ENCODE measurements at regions not wholly inside any gene's neighbourhood (a gene's known extent, or its start where the extent isn't known, plus 50 kb on each side); places are given as distances from the start of the nearest gene placed in this dataset.

DNA sequence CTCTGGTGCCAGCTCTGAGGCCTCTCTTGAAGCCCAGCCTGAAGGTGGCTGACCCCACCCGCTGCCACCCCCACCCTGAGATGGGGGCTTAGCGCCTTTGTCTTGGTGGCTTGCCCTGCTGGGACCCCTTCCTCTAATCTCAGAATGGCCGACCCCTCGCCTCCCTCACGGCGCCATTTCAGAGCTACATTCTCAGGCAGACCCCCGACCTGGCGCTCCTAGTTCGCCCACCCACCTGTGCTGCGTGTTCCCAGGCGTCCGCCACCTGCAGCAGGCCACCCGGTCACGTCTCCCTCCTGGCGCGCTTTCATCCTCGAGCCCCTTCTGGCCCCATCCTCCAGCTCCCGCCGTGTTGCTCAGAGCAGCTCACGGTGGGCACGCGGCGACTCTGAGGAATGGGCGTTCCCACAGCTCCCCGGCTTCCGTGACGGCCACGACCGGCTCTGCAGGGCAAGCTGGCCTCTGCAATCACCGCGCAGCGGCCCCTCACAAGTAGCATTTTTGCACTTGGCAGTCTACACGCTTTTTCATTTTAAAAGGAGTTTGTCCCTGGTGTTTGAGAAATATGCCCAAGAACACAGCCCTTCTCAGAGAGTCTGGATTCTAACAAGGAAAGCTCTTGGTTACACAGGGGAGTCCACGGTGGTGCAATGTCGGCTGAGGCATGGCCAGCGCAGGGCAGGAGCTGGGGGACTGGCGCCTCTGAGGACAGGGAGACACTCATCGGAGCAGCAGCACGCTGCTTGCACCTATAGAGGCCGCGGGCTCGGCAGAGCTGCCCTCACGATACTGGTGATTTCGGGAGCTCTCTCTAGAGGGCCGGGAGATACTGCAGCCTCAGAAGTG lies 105.7 kb upstream of the C14orf180 start:
- no peaks in the 10 kb centered on the region for H3K9me3 Mint-ChIP-seq (ENCODE audit: insufficient read depth)
- H3K4me2 ChIP-seq (replicated peaks; ENCODE audit: low read depth, low read length, poor library complexity, severe bottlenecking), result no peak overlapping the region
- no peak overlapping the region for H3K27ac ChIP-seq (ENCODE audit: low read length in 2 of 2)
- ChIA-PET CTCF (no interaction called here), POLR2A (no interaction called here)
- no peak overlapping the region for H3K9ac ChIP-seq (ENCODE audit: low read length)
- peaks cover 0 to 5% (median 0%) of the 10 kb centered on the region in 3 donors for H3K9me3 ChIP-seq (ENCODE audit: control extremely low read depth in 1 of 3, control insufficient read depth in 2 of 3, insufficient read depth in 1 of 3, low read length in 2 of 3)
- DNase-seq, result no peak
- no peaks in the 10 kb centered on the region for H3K4me1 ChIP-seq (ENCODE audit: control insufficient read depth in 2 of 2, insufficient read depth in 2 of 2, low read length in 2 of 2)
- H2AFZ ChIP-seq (ENCODE audit: insufficient read depth, low read depth, low read length, poor library complexity, severe bottlenecking), result no peak overlapping the region
- TF ChIP-seq CTCF (IDR thresholded peaks at IDR 0.05) (no peak), EZH2 (IDR thresholded peaks at IDR 0.05; ENCODE audit: borderline replicate concordance, insufficient read depth, low read depth, low read length, poor library complexity, severe bottlenecking) (no peak)
- no peaks in the 10 kb centered on the region for H3K79me2 ChIP-seq (ENCODE audit: control insufficient read depth, insufficient read depth, low read length)
- no peaks in the 10 kb centered on the region for H3K4me1 Mint-ChIP-seq
- peaks cover 25% of the 10 kb centered on the region for H3K27me3 Mint-ChIP-seq
- H3K4me3 ChIP-seq (ENCODE audit: control extremely low read depth in 1 of 5, extremely low read depth in 1 of 5, insufficient read depth in 1 of 5, low read depth in 2 of 5, low read length in 4 of 5), result no peak overlapping the region
- no peak overlapping the region for H3K4me3 Mint-ChIP-seq
- peaks cover 0 to 2% (median 0%) of the 10 kb centered on the region in 4 experiments for H3K27me3 ChIP-seq (replicated peaks in 1 of 4; ENCODE audit: control extremely low read depth in 1 of 4, control insufficient read depth in 3 of 4, insufficient read depth in 4 of 4, low read length in 3 of 4)
- WGBS (ENCODE audit: insufficient coverage), result 78% methylated on average over 45 of the region's 45 CpGs
- no peak overlapping the region for H3K27ac Mint-ChIP-seq
- ATAC-seq (ENCODE audit: low read depth), result no peak
- no peaks in the 10 kb centered on the region for H3K36me3 ChIP-seq (replicated peaks in 1 of 2; ENCODE audit: control extremely low read depth in 1 of 2, control insufficient read depth in 1 of 2, extremely low read depth in 1 of 2, insufficient read depth in 2 of 2, low read length in 1 of 2)
- H4K20me1 ChIP-seq (ENCODE audit: control insufficient read depth, insufficient read depth, low read length, poor library complexity, severe bottlenecking), result no peaks in the 10 kb centered on the region
- intact Hi-C loops (cut with micrococcal nuclease), result no loop called here

DNA sequence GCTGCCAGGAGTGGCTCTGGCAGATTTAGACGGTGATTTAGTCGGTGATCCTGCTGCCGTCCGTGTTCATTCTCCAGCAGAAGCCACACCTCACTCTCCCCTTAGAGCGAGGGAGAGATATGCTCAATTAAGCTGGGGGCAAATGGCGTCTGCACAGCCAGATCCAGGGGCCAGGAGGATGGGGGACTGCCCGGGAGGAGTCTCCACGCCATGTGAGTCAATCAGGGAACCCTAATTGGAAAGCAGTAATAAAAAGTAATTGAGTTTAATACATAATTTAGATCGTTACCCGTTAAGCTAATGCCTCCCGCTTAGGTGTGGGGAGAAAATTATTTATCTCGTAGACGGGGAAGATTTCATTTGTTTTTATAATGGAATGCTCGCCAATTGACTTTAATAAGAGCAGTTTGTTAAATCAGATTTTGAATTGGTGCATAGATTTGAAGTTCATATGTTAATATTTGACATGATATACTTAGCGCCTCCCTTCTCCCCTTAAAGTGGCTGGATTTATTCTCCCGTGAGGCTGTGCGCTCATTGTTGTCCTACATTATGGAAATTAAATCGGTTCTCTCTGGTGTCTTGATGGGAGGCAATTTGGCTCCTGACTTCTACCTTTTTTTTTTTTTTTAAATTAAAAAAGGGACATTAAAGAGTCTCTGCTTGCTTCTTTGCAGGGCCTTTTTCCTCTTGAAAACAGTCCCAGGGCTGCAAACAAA lies 104.9 kb upstream of the C14orf180 start:
- peaks cover 0 to 13% (median 0%) of the 10 kb centered on the region in 3 donors for H3K9me3 ChIP-seq (ENCODE audit: control extremely low read depth in 1 of 3, control insufficient read depth in 2 of 3, insufficient read depth in 1 of 3, low read length in 2 of 3)
- POLR2A ChIA-PET, result no interaction called here
- no peak overlapping the region for H3K4me3 Mint-ChIP-seq

More for the DNA sequence above, 104.9 kb upstream of the C14orf180 start:
- intact Hi-C loops (cut with micrococcal nuclease), result no loop called here
- Histone ChIP-seq H4K20me1 (ENCODE audit: control insufficient read depth, insufficient read depth, low read length, poor library complexity, severe bottlenecking) (no peaks in the 10 kb centered on the region), H3K9ac (ENCODE audit: low read length) (no peak overlapping the region), H3K79me2 (ENCODE audit: control insufficient read depth, insufficient read depth, low read length) (no peaks in the 10 kb centered on the region), H3K27me3 (replicated peaks in 1 of 4; ENCODE audit: control extremely low read depth in 1 of 4, control insufficient read depth in 3 of 4, insufficient read depth in 4 of 4, low read length in 3 of 4) (peaks cover 0 to 2% (median 0%) of the 10 kb centered on the region in 4 experiments), H3K4me3 (ENCODE audit: control extremely low read depth in 1 of 5, extremely low read depth in 1 of 5, insufficient read depth in 1 of 5, low read depth in 2 of 5, low read length in 4 of 5) (no peak overlapping the region), H3K36me3 (replicated peaks in 1 of 2; ENCODE audit: control extremely low read depth in 1 of 2, control insufficient read depth in 1 of 2, extremely low read depth in 1 of 2, insufficient read depth in 2 of 2, low read length in 1 of 2) (no peaks in the 10 kb centered on the region), H3K27ac (ENCODE audit: low read length in 2 of 2) (no peak overlapping the region), H3K4me2 (replicated peaks; ENCODE audit: low read depth, low read length, poor library complexity, severe bottlenecking) (no peak overlapping the region), H2AFZ (ENCODE audit: insufficient read depth, low read depth, low read length, poor library complexity, severe bottlenecking) (no peak overlapping the region), H3K4me1 (ENCODE audit: control insufficient read depth in 2 of 2, insufficient read depth in 2 of 2, low read length in 2 of 2) (no peaks in the 10 kb centered on the region)
- Mint-ChIP-seq H3K9me3 (ENCODE audit: insufficient read depth) (no peaks in the 10 kb centered on the region), H3K27ac (no peak overlapping the region), H3K27me3 (peaks cover 20% of the 10 kb centered on the region), H3K4me1 (no peaks in the 10 kb centered on the region)
- 61% methylated on average over 8 of the region's 18 CpGs for WGBS (ENCODE audit: insufficient coverage)
- ATAC-seq (ENCODE audit: low read depth) (no peak), DNase-seq (no peak)
- CTCF ChIA-PET, result interaction anchor here (0.6 kb wide), 1 partner anchor 667 kb away, joined by 3 read pairs; no protein-coding TSS in a partner anchor
- TF ChIP-seq EZH2 (IDR thresholded peaks at IDR 0.05; ENCODE audit: borderline replicate concordance, insufficient read depth, low read depth, low read length, poor library complexity, severe bottlenecking), result no peak
- no peak for TF ChIP-seq CTCF (IDR thresholded peaks at IDR 0.05)
